ENCODE measurements at regions not wholly inside any gene's neighbourhood (a gene's known extent, or its start where the extent isn't known, plus 50 kb on each side); places are given as distances from the start of the nearest gene placed in this dataset.

GRCh38 chr11:112380464-112380863, 119.8 kb upstream of the PLET1 start:
- Histone ChIP-seq H3K36me3 (ENCODE audit: control insufficient read depth in 4 of 4, insufficient read depth in 3 of 4, low read depth in 1 of 4, low read length in 3 of 4) (no peaks in the 10 kb centered on the region), H3K27ac (ENCODE audit: low read depth in 1 of 2, low read length in 2 of 2) (no peak overlapping the region), H3K9me3 (ENCODE audit: control insufficient read depth in 4 of 4, low read length in 3 of 4) (no peaks in the 10 kb centered on the region), H3K4me1 (ENCODE audit: control insufficient read depth in 4 of 4, insufficient read depth in 4 of 4, low read length in 3 of 4) (no peaks in the 10 kb centered on the region), H3K9ac (ENCODE audit: low read depth in 1 of 2, low read length in 2 of 2) (no peak overlapping the region), H3K4me3 (ENCODE audit: low read depth in 1 of 3, low read length in 3 of 3) (no peak overlapping the region), H3K27me3 (ENCODE audit: control insufficient read depth in 4 of 4, insufficient read depth in 4 of 4, low read length in 3 of 4) (no peaks in the 10 kb centered on the region)
- WGBS, result 93% methylated on average over 9 of the region's 9 CpGs
- DNase-seq (ENCODE audit: low spot score), result no peak
- TF ChIP-seq ATF3 (IDR thresholded peaks at IDR 0.05), result no peak
- no peak for TF ChIP-seq EGR1 (IDR thresholded peaks at IDR 0.05; ENCODE audit: low read depth in 2 of 2)
- TF ChIP-seq REST (IDR thresholded peaks at IDR 0.05), result no peak
- no peak for TF ChIP-seq JUND (IDR thresholded peaks at IDR 0.05)
- TF ChIP-seq MAX (IDR thresholded peaks at IDR 0.05), result no peak
- TF ChIP-seq CTCF (IDR thresholded peaks at IDR 0.05; ENCODE audit: low read depth, low read length, missing input control), result no peak
- TF ChIP-seq GABPA (IDR thresholded peaks at IDR 0.05 in 1 of 2, conservative IDR thresholded peaks at IDR 0.05 in 1 of 2), result no peak
- TF ChIP-seq FOXA1 (IDR thresholded peaks at IDR 0.05), result no peak
- no peak for TF ChIP-seq NR2F2 (IDR thresholded peaks at IDR 0.05)
- TF ChIP-seq HNF4A (conservative IDR thresholded peaks at IDR 0.05), result no peak
- no peak for TF ChIP-seq SP1 (IDR thresholded peaks at IDR 0.05)
- no peak for TF ChIP-seq TAF1 (conservative IDR thresholded peaks at IDR 0.05)
- no peak for TF ChIP-seq RAD21 (IDR thresholded peaks at IDR 0.05)
- TF ChIP-seq RXRA (IDR thresholded peaks at IDR 0.05), result no peak
- no peak for TF ChIP-seq FOXA2 (IDR thresholded peaks at IDR 0.05)
- no peak for TF ChIP-seq ZBTB33 (IDR thresholded peaks at IDR 0.05)
- TF ChIP-seq YY1 (IDR thresholded peaks at IDR 0.05), result no peak
- TF ChIP-seq HNF4G (IDR thresholded peaks at IDR 0.05), result no peak

All from liver (tissue), 8 donors.